Right lung (tissue), 2 donors: ENCODE measurements at regions not wholly inside any gene's neighbourhood (a gene's known extent, or its start where the extent isn't known, plus 50 kb on each side); places are given as distances from the start of the nearest gene placed in this dataset.
"Not testable (repeated sequence)": the region's sequence is repeated elsewhere in the genome, so short reads cannot be mapped to it uniquely, and the experiment has no call there.

Source experiments
- DNase-seq, 2 donors: peaks; one replicate each; pipeline ENCODE4 v3.0.0-alpha.2; 2013

DNA sequence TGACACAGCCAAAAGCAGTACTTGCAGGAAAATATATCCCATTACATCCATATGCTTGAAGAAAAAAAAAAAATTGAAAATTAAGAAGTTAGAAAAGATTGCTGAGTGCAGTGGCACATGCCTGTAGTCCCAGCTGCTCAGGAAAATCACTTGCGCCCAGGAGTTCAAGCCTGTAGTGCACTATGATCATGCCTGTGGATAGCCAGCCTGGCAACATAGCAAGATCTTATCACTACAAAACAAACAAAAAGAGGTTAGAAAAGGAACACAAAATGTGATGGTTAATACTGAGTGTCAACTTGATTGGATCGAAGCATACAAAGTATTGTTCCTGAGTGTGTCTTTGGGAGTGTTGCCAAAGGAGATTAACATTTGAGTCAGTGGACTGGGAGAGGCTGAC is 361.9 kb downstream of the NYAP2 start:
- DNase-seq = no peak

DNA sequence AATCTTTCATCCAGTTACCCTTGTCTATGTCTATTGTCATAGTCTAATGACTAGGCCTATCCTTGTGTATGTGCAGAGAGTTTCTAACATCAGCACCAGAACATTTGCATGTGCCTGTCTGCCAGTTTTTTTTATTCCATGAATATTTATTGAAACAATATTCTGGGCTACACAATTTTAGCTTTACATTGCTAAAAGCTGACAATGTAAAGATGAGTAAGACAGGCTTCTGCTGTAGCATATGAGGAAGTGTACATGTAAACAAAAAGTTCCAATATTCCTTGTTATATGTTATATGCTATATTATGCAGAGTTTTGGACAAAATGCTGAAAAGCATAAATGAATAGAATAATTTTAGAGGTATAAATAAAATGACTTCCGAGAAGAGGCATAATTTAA is 357.7 kb downstream of the NYAP2 start:
- DNase-seq = no peak

DNA sequence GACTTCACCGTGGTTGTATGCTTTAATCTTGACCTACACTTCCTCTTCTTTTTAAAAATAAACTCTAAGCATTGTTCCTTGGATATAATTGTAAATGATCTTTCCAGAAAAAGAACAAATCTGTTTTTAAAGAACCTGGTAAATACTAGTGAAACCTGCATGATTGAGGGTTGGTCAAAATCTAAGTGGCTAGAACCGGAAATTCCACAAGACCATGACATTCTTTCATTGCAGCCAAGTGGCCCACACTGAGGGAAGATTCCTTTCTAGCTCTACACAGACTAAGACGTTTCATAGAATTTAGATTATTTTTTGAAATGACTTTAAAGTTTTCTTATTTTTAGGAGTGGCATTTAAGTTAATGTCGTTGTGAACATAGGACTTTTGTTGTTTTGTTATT is 356.7 kb downstream of the NYAP2 start:
- no peak for DNase-seq

- DNase-seq = no peak
Observed at GRCh38 chr2:225748609-225749008, 349.1 kb downstream of the NYAP2 start.

DNA sequence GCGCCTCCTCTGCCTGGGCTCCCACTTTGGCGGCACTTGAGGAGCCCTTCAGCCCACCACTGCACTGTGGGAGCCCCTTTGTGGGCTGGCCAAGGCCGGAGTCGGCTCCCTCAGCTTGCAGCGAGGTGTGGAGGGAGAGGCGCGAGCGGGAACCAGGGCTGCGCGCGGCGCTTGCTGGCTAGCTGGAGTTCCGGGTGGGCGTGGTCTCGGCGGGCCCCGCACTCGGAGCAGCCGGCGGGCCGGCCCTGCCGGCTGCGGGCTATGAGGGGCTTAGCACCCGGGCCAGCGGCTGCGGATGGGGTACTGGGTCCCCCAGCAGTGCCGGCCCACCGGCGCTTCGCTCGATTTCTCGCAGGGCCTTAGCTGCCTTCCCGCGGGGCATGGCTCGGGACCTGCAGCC is 344.5 kb downstream of the NYAP2 start:
- not testable (repeated sequence) for DNase-seq

DNA sequence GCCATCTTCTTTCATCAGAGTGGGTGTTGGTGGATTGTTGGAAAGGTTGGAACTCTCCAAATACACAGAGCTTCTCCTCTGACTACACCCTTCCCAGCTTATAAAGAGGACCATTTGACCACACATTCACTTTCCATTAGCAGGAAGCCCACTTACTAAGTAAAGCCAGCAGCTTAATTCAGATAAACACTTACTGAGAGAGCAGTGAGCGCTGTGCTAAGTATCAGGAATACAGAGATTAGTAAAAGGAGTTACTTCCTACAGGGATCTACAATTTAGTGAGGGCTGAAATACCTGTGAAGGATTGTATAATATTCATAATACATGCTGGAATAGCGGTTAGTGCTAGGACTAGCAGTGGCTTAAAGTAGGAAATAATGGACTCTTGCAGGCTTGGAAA is 343.0 kb downstream of the NYAP2 start:
- DNase-seq = no peak

DNA sequence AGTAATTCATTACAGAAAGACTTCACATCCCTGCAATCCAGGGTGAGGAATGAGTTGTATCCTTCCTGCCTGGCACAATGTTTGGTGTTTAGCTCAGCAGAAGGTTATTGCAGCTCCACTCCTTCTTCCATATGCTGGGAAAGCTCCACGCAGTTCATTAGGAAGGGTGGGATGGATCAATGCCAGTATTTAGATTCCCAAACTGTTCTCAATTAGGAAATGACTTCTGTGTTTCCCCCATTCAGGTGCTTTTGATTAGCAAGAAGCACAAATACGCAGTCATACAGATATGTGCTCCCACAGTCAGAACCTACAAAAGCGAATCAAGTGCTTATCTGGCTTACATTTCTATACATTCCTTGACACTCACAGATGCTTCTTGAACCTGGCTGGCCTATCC is 340.6 kb downstream of the NYAP2 start:
- DNase-seq = no peak

DNA sequence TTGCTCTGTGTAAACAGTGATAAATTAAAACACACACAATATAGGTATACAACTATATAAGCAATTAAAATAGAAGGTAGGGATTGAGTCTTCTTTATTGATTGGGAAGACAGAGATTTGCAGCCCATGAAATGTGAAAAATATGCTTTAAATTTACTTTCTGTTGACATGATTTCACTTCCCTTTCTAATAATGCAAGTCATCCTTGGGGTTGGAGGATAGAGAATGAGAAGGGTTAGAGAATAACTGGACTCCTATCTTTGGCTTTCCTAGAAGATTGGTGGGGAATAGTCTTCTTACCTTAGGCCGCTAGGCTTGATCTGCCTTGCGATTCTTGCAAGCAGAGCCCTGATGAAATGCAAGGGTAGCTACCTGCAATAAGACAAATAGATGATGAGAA is 339.8 kb downstream of the NYAP2 start:
- DNase-seq = no peak

- DNase-seq = no peak
Observed at GRCh38 chr2:225738735-225739134, 339.2 kb downstream of the NYAP2 start.

DNA sequence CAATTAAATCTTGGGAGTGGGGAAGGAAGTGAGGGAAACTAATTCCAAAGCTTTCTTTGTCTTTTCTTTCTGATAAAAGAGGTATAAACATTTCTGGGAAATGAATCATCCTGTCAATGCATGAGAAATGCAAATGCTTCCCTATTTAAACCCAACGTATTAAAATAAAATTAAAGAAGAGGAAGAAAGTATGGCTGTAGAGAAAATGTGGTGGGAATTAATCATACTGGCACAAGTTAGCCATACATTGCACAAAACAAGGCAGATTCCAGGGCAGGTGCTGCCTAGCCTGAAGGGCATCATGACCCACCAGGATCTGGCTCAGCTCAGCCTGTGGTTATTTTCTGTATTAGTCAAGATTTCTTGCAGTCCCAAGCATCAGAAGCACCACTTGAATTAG is 338.0 kb downstream of the NYAP2 start:
- DNase-seq = no peak

GRCh38 chr2:225735844-225736243 is 336.3 kb downstream of the NYAP2 start:
- DNase-seq = peak; percentile 71 to 75

- no peak for DNase-seq
Observed at GRCh38 chr2:225725726-225726125, 326.2 kb downstream of the NYAP2 start.
